ENCODE measurements at regions not wholly inside any gene's neighbourhood (a gene's known extent, or its start where the extent isn't known, plus 50 kb on each side); places are given as distances from the start of the nearest gene placed in this dataset.
"Not testable (repeated sequence)": the region's sequence is repeated elsewhere in the genome, so short reads cannot be mapped to it uniquely, and the experiment has no call there.

DNA sequence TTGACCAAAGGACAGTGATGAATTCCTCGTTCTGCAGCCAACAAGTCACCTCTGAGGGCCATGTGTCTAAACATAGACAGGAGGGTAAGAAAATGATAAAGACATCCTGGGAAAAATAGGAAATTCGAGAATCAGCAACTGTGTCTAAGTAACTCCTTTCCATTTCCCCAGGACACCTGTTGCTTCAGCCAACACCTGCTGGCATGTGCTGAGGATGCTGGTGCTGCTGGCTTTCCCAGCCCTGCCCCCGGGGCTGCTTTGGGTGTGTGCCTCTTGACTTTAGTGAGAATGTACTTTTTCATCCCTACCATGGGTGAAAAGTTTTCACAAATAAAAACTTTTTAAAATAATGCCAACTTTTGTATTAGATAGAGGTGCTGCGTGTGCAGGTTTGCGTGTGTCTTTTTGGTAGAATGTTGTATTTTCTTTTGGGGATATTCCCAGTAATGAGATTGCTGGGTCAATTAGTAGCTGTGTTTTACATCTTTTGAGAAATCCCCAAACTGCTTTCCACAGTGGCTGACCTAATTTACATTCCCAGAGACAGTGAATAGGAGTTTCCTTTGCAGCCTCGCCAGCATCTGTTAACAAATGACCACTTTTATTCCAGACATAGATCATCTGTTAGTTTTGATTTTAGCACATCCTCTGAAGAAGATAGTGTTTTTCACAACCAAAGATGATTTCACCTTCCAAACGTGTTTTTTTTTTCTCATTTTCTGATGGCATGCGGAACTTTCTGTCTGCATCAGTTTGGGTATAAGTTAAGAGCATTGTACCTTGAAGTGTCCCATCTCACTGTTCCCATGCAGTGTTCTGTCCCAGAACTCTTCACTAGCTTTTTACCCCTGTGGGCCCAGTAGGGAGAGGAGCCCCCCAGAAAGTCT, 104.2 kb upstream of the ACBD5 start:
- DNase-seq, result no peak

DNA sequence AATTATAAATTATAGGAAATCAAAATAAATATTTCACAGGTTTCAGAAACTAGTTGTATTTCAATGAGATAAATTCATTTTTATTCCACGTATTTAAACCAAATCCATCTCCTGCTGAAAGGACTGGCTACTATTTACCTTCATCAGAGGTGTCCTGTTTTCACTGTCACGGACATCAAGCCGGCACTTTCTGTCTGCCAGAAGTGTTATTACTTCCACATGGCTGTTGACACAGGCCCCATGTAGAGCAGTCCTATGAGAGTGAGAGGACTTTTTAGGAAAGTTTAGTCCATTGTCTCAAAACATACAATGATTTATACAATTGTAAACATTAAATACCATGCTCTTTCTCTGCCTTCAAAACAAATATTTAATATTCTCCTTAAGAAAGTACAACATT, 100.4 kb upstream of the ACBD5 start:
- no peak for DNase-seq

DNA sequence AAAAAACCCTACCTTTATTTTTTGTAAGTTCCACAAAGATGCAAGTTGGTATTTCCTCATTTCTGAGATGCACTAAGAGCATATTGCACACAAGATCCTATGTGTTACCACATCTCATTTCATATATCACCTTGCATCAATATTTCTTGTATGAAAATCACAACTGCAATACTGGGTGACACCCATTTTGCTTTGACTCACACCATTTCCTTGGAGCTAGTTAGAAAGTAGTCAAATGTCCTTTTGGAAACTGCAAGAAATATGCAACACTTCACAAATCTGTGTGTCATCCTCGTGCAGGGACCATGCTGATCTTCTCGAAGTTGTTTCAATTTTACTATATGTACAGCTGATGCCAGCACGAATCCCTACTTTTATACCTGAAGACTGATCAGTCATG, 94.6 kb upstream of the ACBD5 start:
- not testable (repeated sequence) for DNase-seq

DNA sequence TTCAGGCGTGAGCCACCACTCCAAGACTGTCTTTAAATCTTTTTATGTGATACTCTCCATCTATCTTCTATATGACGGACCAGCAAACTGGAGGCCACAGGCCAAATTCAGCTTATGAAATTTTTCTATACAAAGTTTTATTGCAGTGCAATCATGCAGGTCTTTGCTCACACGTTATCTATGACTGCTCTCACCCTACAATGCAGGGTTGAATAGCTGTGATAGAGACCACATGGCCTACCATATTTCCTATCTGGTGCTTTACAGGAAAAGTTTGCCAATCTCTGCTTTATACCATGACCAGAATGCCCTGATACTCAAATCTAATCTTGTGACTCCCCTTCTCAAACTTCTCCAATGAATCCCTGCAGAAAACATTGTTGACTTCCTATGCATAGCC, 89.5 kb upstream of the ACBD5 start:
- no peak for DNase-seq

DNA sequence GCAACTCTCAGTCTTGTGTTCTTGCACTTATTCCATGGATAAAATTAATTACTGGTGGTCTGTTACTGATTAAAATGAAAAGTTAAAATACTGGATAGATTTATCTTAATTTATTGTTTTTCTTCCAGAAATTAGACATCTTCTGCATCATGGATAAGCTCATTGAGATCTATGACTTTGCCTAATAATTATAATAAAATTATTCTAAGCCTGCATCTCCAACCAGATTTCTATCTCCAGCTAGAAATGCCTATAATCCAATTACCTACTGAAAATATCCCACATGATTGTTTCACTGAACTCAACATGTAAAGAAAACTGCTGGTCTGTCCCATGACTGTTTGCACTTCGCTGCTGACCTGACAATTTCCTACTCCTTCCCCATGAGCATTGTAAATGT, 88.3 kb upstream of the ACBD5 start:
- no peak for DNase-seq

DNA sequence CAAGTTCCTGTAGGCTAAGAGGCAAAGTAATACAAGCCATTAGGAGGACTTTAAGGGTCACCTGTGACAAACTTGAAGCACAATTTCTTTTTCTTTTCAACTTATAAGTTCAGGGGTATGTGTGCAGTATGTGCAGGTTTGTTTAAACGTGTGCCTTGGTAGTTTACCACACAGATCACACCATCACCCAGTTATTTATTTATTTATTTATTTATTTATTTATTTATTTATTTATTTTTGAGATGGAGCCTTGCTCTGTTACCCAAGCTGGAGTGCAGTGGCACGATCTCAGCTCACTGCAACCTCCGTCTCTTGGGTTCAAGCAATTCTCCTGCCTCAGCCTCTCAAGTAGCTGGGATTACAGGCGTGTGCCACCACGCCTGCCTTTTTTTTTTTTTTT, 86.2 kb upstream of the ACBD5 start:
- not testable (repeated sequence) for DNase-seq

DNA sequence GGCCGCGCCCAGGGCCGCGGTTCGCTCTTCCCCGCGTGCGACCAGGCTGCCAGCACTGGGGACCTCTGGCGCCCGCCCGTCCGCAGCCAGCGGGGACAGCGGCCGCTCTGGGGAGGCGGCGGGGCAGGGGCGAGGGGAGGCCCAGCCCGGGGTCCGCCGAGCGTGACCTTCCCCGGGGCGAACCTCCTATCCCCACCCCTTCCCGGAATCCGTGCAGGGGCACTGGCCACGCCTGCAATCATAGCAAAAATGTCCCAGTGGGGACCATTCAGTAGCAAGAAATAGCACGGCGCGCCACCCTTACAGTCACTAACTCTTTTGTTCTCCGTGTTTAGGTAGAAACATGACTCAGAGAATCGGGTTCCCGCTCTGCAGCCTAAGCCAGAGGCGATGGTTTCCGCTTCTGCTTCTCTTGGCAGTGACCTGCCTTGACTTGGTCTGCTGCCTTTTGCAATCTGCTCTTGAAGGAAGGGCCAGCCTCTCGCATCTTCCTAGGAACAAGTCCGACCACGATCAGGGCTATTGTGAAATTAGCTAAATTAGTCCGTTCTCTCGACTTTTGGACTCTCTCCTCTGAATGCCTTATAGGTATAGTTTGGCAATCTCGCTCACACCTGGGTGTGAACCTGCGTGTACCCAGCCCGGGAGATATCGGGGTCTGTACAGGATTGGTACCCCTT, 79.3 kb upstream of the ACBD5 start:
- DNase-seq, result no peak

DNA sequence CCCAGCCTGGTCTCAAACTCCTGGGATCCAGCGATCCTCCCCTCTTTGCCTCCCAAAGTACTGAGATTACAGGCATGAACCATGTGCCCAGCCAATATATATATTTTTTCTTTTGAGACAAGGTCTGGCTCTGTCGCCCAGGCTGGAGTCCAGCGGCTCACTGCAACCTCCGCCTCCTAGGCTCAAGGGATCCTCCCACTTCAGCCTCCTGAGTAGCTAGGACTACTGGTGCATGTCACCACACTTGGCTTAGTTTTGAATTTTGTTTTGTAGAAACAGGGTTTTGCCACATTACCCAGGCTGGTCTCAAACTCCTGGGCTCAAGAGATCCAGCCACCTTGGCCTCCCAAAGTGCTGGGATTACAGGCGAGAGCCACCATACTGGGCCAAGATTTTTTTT, 78.5 kb upstream of the ACBD5 start:
- DNase-seq, result not testable (repeated sequence)

DNA sequence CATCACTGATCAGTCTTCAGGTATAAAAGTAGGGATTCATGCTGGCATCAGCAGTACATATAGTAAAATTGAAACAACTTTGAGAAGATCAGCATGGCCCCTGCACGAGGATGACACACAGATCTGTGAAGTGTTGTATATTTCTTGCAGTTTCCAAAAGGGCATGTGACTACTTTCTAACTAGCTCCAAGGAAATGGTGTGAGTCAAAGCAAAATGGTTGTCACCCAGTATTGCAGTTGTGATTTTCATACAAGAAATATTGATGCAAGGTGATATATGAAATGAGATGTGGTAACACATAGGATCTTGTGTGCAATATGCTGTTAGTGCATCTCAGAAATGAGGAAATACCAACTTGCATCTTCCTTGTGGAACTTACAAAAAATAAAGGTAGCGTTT, 74.5 kb upstream of the ACBD5 start:
- DNase-seq, result not testable (repeated sequence)

DNA sequence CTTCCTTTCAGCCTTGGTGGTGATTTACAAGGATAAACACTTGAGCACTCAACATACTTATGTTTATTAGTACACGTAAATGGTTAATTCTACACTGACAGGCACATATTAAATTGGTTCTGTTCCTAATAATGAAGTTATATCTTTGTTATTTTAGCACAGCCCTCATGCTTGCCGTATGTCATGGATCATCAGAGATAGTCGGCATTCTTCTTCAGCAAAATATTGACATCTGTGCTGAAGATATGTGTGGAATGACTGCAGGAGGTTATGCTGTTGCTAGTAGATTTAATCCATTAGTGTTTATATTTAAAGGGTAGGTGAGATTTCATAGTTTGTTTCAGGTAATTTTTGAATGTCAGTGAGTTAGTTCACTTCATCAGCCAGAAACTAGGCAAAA, 73.0 kb upstream of the ACBD5 start:
- not testable (repeated sequence) for DNase-seq

DNA sequence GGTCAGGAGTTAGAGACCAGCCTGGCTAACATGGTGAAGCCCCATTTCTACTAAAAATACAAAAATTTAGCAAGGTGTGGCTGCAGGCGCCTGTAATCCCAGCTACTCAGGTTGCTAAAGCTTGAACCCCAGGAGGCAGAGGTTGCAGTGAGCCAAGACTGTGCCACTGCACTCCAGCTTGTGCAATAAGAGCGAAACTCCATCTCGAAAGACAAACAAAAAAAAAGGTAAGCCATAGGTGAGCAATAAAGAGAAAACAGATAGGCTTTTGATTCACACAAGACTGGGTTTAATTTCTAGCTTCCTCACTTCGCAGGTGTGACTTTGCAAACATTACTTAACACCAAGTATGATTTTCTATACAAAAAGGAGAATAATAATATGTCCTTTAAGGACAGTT, 72.3 kb upstream of the ACBD5 start:
- no peak for DNase-seq

DNA sequence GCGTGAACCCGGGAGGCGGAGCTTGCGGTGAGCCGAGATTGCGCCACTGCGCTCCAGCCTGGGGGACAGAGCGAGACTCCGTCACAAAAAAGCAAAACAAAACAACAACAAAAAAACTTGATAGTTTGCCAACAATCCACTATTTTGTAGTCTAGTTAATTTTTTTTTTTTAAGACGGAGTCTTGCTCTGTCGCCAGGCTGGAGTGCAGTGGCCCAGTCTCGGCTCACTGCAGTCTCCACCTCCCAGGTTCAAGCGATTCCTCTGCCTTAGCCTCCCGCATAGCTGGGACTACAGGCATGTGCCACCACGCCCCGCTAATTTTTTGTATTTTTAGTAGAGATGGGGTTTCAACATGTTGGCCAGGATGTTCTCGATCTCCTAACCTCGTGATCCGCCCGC, 71.2 kb upstream of the ACBD5 start:
- DNase-seq, result not testable (repeated sequence)

DNA sequence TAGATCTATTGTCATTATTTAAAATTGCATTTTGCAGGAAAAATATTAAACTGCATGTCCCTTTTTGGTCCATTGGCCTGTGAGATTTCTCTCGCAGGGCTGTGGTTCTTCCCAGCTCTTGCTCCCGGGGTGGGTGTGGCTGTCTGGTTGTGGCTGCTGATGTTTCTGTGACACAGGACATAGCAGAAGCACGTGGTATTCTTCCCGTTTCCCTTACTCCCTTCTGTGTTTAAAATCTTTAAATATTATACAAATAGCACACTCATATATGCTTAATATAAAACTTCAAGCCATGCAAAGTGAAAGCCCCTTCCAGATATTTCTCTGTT, 57.9 kb upstream of the ACBD5 start:
- not testable (repeated sequence) for DNase-seq

DNA sequence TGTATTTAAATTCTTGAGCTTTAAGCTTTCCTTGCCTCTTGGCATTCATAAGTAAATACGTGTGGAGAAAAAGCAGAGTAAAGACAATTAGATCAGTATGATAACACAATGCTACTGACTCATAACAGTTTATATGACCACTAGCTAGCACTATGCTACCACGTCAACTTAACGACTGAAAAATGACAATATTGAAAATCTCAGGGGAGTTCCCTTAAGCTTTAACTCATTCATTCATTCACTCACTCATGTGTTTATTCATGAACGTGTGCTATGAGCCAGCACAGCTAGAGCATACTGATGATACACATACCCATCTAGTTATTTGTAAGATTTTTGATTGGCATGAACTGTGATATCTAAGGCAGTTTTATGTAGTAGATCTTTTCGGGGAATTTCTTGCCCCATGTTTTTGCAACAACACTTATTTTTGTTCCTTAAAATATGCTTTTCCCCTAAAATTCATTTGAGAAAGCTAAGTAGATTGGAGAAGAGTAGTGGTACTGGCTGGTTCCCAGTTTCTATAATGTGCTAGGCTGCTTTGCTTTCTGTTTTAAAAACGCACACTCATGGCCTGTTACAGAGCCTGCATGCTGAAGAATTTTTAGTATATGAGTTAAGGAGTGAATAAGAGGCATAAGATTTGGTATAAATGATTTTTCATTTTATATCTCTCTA, 57.4 kb upstream of the ACBD5 start:
- no peak for DNase-seq

DNA sequence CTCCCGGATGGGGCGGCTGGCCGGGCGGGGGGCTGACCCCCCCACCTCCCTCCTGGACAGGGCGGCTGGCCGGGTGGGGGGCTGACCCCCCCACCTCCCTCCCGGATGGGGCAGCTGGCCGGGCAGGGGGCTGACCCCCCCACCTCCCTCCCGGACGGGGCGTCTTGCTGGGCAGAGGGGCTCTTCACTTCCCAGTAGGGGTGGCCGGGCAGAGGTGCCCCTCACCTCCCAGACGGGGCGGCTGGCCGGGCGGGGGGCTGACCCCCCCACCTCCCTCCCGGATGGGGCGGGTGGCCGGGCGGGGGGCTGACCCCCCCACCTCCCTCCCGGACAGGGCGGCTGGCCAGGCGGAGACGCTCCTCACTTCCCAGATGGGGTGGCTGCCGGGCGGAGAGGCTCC, 55.7 kb upstream of the ACBD5 start:
- DNase-seq, result not testable (repeated sequence)

DNA sequence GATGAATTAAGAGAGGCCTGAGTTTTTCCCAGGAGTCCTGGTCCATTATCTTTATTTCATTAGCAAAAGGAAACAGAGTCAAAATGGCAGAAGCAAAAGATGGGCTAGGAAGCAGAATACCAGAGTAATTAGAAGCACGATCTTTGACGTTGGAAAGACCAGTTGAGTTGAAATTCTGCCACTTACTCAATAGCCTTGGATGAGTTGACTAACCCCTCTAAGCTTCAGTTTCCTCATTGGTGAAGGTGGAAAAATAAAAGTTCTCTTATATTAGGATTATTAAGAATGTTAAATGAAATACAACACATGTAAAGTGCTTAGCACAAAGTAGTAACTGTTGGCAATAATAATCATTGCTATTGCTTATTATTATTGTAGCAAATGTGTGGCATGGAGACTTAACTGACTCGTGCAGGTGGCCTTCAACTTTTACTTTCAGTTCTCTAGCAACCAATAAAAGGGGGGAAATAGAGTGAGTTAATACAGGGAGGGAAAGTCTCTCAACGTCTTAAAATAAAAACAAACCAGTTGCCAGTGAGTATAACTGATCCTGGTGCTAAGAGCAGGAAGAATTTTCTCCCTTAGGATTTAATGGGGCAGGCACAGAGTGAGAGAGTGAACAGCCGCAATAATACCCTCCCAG, 50.8 kb upstream of the ACBD5 start:
- not testable (repeated sequence) for DNase-seq
